ENCODE measurements at regions not wholly inside any gene's neighbourhood (a gene's known extent, or its start where the extent isn't known, plus 50 kb on each side); places are given as distances from the start of the nearest gene placed in this dataset.
A peak's percentile ranks its signal among the peaks of the same experiment; 100 is the strongest.

GRCh38 chr7:49158321-49158720 is 234.0 kb downstream of the CDC14C start:
- no peaks in the 10 kb centered on the region for H3K9me3 ChIP-seq (ENCODE audit: control insufficient read depth, insufficient read depth, low read length)
- no peaks in the 10 kb centered on the region for H3K27me3 ChIP-seq (ENCODE audit: control insufficient read depth, insufficient read depth, low read length)
- H3K4me3 ChIP-seq (ENCODE audit: low read depth, low read length) = no peak overlapping the region
- H3K36me3 ChIP-seq (ENCODE audit: control insufficient read depth, insufficient read depth, low read length) = no peaks in the 10 kb centered on the region
- H3K9ac ChIP-seq (ENCODE audit: low read depth, low read length) = no peak overlapping the region
- no peaks in the 10 kb centered on the region for H3K4me1 ChIP-seq (ENCODE audit: control insufficient read depth, insufficient read depth, low read length)
- no peak overlapping the region for H3K27ac ChIP-seq (ENCODE audit: low read depth, low read length)

DNA sequence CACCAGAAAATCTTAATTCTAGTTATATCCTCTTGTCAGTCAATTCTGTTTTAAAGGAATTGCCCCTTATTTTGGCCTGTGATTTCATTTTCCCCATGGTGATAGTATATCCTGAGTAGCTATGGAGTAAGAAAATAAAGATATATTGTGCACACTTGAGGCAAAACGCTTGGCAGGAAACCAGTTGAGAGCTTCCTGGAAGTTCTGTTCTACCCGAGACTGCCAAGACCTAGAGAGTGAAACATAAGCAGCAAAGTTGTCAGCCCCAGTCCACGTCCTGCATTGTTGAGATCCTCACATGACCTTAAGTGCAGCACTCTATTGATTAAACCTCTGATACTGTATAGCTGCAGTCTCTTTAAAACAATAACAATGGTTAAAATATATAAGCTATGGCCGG is 235.2 kb downstream of the CDC14C start:
- Histone ChIP-seq H3K27ac (ENCODE audit: low read depth, low read length) (no peak overlapping the region), H3K36me3 (ENCODE audit: control insufficient read depth, insufficient read depth, low read length) (no peaks in the 10 kb centered on the region), H3K9me3 (ENCODE audit: control insufficient read depth, insufficient read depth, low read length) (no peaks in the 10 kb centered on the region), H3K9ac (ENCODE audit: low read depth, low read length) (no peak overlapping the region), H3K27me3 (ENCODE audit: control insufficient read depth, insufficient read depth, low read length) (no peaks in the 10 kb centered on the region), H3K4me1 (ENCODE audit: control insufficient read depth, insufficient read depth, low read length) (no peaks in the 10 kb centered on the region), H3K4me3 (ENCODE audit: low read depth, low read length) (no peak overlapping the region)

DNA sequence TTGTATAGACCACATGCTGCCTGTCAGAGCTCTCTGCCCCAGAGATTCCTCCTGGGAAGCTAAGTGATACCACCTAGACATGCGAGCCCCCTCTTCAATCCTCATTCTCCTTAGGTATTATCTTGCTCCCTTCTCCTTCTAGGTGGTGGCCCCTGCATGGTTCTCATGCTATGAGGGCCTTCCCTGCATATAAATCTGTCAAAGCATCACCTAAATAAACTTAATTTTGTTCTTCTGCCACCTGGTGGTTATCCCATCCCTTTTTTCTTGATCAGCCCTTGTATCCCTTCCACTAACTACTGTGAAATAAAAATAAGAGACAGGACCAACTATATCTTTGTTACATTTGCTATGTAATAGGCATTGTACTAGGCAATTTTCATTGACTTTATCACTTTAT is 242.1 kb downstream of the CDC14C start:
- no peak overlapping the region for H3K4me3 ChIP-seq (ENCODE audit: low read depth, low read length)

DNA sequence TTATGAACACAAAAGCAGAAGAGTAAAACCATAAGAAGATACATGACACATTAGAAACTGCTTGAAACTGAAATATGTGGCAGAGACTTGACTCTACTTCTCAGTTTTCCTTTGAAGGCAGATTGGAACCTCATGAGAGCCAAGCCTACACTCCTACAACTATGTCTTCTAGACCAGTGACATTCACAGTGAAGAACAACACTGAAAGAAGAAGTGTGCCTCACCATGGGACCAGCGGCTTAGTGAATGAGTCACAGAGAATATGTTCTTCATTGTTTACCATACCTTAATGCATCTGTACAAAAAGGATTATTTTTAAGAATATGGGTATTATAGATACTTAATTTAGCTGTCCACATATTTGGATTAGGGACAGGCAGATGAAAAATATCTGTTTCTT is 248.3 kb downstream of the CDC14C start:
- Histone ChIP-seq H3K4me1 (ENCODE audit: control insufficient read depth, insufficient read depth, low read length) (no peaks in the 10 kb centered on the region), H3K27ac (ENCODE audit: low read depth, low read length) (no peak overlapping the region), H3K9me3 (ENCODE audit: control insufficient read depth, insufficient read depth, low read length) (no peaks in the 10 kb centered on the region), H3K36me3 (ENCODE audit: control insufficient read depth, insufficient read depth, low read length) (no peaks in the 10 kb centered on the region), H3K27me3 (ENCODE audit: control insufficient read depth, insufficient read depth, low read length) (no peaks in the 10 kb centered on the region), H3K4me3 (ENCODE audit: low read depth, low read length) (no peak overlapping the region), H3K9ac (ENCODE audit: low read depth, low read length) (no peak overlapping the region)

More for the DNA sequence above, 242.1 kb downstream of the CDC14C start:
- H3K27ac ChIP-seq (ENCODE audit: low read depth, low read length) = no peak overlapping the region
- H3K36me3 ChIP-seq (ENCODE audit: control insufficient read depth, insufficient read depth, low read length) = no peaks in the 10 kb centered on the region
- H3K4me1 ChIP-seq (ENCODE audit: control insufficient read depth, insufficient read depth, low read length) = 0 out of 2 replicates have a peak, but pooled peaks cover 2% of the 10 kb centered on the region
- H3K27me3 ChIP-seq (ENCODE audit: control insufficient read depth, insufficient read depth, low read length) = no peaks in the 10 kb centered on the region
- H3K9me3 ChIP-seq (ENCODE audit: control insufficient read depth, insufficient read depth, low read length) = no peaks in the 10 kb centered on the region
- H3K9ac ChIP-seq (ENCODE audit: low read depth, low read length) = no peak overlapping the region

DNA sequence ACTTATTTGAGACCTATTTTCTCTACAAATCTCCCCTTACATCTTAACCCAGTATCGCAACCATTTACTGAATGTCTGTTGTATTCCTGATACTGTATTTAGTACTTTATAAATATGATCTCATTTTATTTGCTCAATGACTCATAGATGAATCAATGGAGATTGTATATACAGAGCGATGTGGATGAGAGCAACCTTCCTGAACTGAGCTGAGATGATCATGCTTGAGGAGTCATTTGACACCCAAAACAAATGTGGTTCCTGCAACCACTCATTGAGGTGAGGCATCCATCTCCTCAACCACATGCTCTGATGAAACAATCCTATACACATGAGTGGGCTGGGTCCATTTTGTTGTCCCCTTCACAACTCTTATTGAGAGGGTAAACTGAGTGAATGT is 250.0 kb downstream of the CDC14C start:
- Histone ChIP-seq H3K27me3 (ENCODE audit: control insufficient read depth, insufficient read depth, low read length) (no peaks in the 10 kb centered on the region), H3K4me1 (ENCODE audit: control insufficient read depth, insufficient read depth, low read length) (no peaks in the 10 kb centered on the region), H3K9ac (ENCODE audit: low read depth, low read length) (no peak overlapping the region), H3K9me3 (ENCODE audit: control insufficient read depth, insufficient read depth, low read length) (no peaks in the 10 kb centered on the region), H3K36me3 (ENCODE audit: control insufficient read depth, insufficient read depth, low read length) (no peaks in the 10 kb centered on the region), H3K4me3 (ENCODE audit: low read depth, low read length) (no peak overlapping the region), H3K27ac (ENCODE audit: low read depth, low read length) (no peak overlapping the region)

- no peaks in the 10 kb centered on the region for H3K27me3 ChIP-seq (ENCODE audit: control insufficient read depth, insufficient read depth, low read length)
- H3K4me3 ChIP-seq (ENCODE audit: low read depth, low read length) = no peak overlapping the region
- H3K4me1 ChIP-seq (ENCODE audit: control insufficient read depth, insufficient read depth, low read length) = no peaks in the 10 kb centered on the region
- H3K9ac ChIP-seq (ENCODE audit: low read depth, low read length) = no peak overlapping the region
- H3K9me3 ChIP-seq (ENCODE audit: control insufficient read depth, insufficient read depth, low read length) = no peaks in the 10 kb centered on the region; the same call in 1 of the 2 replicates
- no peaks in the 10 kb centered on the region for H3K36me3 ChIP-seq (ENCODE audit: control insufficient read depth, insufficient read depth, low read length)
- no peak overlapping the region for H3K27ac ChIP-seq (ENCODE audit: low read depth, low read length)
Observed at GRCh38 chr7:49187543-49188268, 263.4 kb downstream of the CDC14C start.

- no peaks in the 10 kb centered on the region for H3K9me3 ChIP-seq (ENCODE audit: control insufficient read depth, insufficient read depth, low read length)
- no peaks in the 10 kb centered on the region for H3K36me3 ChIP-seq (ENCODE audit: control insufficient read depth, insufficient read depth, low read length)
- H3K4me1 ChIP-seq (ENCODE audit: control insufficient read depth, insufficient read depth, low read length) = peaks cover 18% of the 10 kb centered on the region
- no peak overlapping the region for H3K9ac ChIP-seq (ENCODE audit: low read depth, low read length)
- no peaks in the 10 kb centered on the region for H3K27me3 ChIP-seq (ENCODE audit: control insufficient read depth, insufficient read depth, low read length)
- peak overlapping the region; percentile 49 for H3K27ac ChIP-seq (ENCODE audit: low read depth, low read length)
- no peak overlapping the region for H3K4me3 ChIP-seq (ENCODE audit: low read depth, low read length)
Observed at GRCh38 chr7:49228426-49229098, 304.2 kb downstream of the CDC14C start.

DNA sequence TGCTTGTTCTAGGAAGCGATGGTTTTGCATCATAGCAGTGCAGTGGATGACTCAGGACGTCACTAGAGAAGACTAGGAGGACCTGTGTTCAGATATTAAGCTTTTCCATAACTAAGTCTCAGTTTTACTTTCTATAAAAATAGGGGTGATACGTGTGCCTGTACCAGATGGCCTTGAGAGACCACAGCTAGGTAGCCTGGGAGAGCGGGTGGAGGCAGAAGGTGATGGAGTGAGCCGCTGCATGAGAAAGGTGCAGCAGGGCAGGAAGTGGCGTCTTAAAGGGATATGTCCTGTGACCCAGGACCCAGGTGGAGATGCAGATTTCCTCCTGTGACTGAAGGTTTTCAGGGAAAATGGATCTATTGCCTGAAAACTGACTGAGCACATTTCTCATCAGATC is 304.9 kb downstream of the CDC14C start:
- no peak overlapping the region for H3K4me3 ChIP-seq (ENCODE audit: low read depth, low read length)
- peaks cover 18% of the 10 kb centered on the region for H3K4me1 ChIP-seq (ENCODE audit: control insufficient read depth, insufficient read depth, low read length)
- no peaks in the 10 kb centered on the region for H3K27me3 ChIP-seq (ENCODE audit: control insufficient read depth, insufficient read depth, low read length)
- no peak overlapping the region for H3K9ac ChIP-seq (ENCODE audit: low read depth, low read length)
- H3K36me3 ChIP-seq (ENCODE audit: control insufficient read depth, insufficient read depth, low read length) = no peaks in the 10 kb centered on the region
- no peaks in the 10 kb centered on the region for H3K9me3 ChIP-seq (ENCODE audit: control insufficient read depth, insufficient read depth, low read length)
- H3K27ac ChIP-seq (ENCODE audit: low read depth, low read length) = no peak overlapping the region

GRCh38 chr7:49243521-49243920 is 319.2 kb downstream of the CDC14C start:
- Histone ChIP-seq H3K4me3 (ENCODE audit: low read depth, low read length) (no peak overlapping the region), H3K9me3 (ENCODE audit: control insufficient read depth, insufficient read depth, low read length) (peaks cover 10% of the 10 kb centered on the region; the same call in 1 of the 2 replicates), H3K4me1 (ENCODE audit: control insufficient read depth, insufficient read depth, low read length) (peaks cover 60% of the 10 kb centered on the region), H3K27ac (ENCODE audit: low read depth, low read length) (no peak overlapping the region), H3K9ac (ENCODE audit: low read depth, low read length) (no peak overlapping the region), H3K27me3 (ENCODE audit: control insufficient read depth, insufficient read depth, low read length) (no peaks in the 10 kb centered on the region), H3K36me3 (ENCODE audit: control insufficient read depth, insufficient read depth, low read length) (no peaks in the 10 kb centered on the region)

DNA sequence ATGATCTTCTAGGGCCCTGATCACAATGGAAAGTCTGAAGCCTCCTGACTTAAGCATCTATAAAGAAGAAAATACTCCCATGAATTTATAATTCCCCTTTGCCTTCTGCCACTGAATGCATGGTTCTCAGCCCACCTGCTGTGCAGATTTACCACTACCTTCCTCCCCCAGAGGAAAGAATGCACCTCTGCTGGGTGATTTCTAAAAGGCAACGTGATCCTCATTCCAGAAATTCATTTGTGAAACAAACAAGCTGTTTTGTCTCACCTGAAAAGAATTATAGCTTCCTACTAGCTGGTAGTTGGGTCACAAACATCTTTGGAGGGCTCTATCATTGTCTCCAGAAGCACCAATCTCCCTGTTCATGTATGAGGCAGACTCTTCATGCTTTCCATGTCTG is 320.2 kb downstream of the CDC14C start:
- Histone ChIP-seq H3K9me3 (ENCODE audit: control insufficient read depth, insufficient read depth, low read length) (peaks cover 2% of the 10 kb centered on the region; the same call in 1 of the 2 replicates), H3K36me3 (ENCODE audit: control insufficient read depth, insufficient read depth, low read length) (no peaks in the 10 kb centered on the region), H3K4me3 (ENCODE audit: low read depth, low read length) (peak overlapping the region; percentile 41), H3K27ac (ENCODE audit: low read depth, low read length) (peak overlapping the region; percentile 94), H3K27me3 (ENCODE audit: control insufficient read depth, insufficient read depth, low read length) (no peaks in the 10 kb centered on the region), H3K9ac (ENCODE audit: low read depth, low read length) (peak overlapping the region; percentile 27; the same call in 1 of the 2 replicates), H3K4me1 (ENCODE audit: control insufficient read depth, insufficient read depth, low read length) (peaks cover 66% of the 10 kb centered on the region)

DNA sequence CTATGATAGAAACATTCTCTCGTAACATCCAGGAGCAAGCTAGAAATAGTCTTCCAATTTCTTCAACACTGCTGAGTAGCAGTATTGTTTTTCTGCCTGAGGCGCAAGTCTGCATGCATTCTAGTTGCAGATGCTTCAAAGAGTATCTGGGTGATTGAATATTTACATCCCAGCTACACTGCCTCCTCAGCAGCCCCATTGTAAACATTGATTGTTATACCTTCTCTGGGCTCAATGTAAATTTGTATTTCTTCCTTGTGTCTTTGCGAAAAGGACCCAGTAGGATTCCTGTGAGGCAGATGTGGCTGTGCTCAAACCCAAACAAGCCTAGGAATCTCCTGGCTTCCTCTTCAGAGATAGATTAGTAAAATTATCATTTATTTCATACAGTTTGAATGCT is 320.7 kb downstream of the CDC14C start:
- H3K4me3 ChIP-seq (ENCODE audit: low read depth, low read length) = peak overlapping the region; percentile 41
- H3K9me3 ChIP-seq (ENCODE audit: control insufficient read depth, insufficient read depth, low read length) = 0 out of 2 replicates have a peak, but pooled peaks cover 2% of the 10 kb centered on the region
- H3K4me1 ChIP-seq (ENCODE audit: control insufficient read depth, insufficient read depth, low read length) = peaks cover 66% of the 10 kb centered on the region
- H3K27ac ChIP-seq (ENCODE audit: low read depth, low read length) = peak overlapping the region; percentile 94
- no peaks in the 10 kb centered on the region for H3K36me3 ChIP-seq (ENCODE audit: control insufficient read depth, insufficient read depth, low read length)
- no peaks in the 10 kb centered on the region for H3K27me3 ChIP-seq (ENCODE audit: control insufficient read depth, insufficient read depth, low read length)
- peak overlapping the region; percentile 27; the same call in 1 of the 2 replicates for H3K9ac ChIP-seq (ENCODE audit: low read depth, low read length)
